ENCODE measurements at regions not wholly inside any gene's neighbourhood (a gene's known extent, or its start where the extent isn't known, plus 50 kb on each side); places are given as distances from the start of the nearest gene placed in this dataset.

DNA sequence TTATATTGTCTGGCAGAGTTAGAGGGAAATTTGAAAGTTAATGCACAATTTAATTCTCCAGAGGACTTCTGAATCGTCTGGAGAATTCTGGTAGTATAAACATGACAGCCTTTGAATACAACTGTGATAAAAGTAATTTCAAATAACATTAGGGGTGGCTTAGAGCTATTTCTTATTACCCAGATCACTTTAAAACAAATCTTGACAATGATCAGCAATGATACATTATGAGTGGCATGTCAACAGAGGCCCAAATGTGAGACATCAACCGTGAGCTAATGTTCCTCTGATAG, 259.1 kb downstream of the HACE1 start:
- Histone ChIP-seq H3K27ac (no peak overlapping the region), H3K36me3 (no peaks in the 10 kb centered on the region), H3K4me3 (no peak overlapping the region), H3K9me3 (no peaks in the 10 kb centered on the region), H3K4me1 (peaks cover 0 to 4% (median 0%) of the 10 kb centered on the region in 4 donors), H3K27me3 (no peaks in the 10 kb centered on the region)
- DNase-seq = no peak
- no peak for ATAC-seq
- intact Hi-C loops (cut with DNase I) = no loop called here
- TF ChIP-seq, protein P1, sequence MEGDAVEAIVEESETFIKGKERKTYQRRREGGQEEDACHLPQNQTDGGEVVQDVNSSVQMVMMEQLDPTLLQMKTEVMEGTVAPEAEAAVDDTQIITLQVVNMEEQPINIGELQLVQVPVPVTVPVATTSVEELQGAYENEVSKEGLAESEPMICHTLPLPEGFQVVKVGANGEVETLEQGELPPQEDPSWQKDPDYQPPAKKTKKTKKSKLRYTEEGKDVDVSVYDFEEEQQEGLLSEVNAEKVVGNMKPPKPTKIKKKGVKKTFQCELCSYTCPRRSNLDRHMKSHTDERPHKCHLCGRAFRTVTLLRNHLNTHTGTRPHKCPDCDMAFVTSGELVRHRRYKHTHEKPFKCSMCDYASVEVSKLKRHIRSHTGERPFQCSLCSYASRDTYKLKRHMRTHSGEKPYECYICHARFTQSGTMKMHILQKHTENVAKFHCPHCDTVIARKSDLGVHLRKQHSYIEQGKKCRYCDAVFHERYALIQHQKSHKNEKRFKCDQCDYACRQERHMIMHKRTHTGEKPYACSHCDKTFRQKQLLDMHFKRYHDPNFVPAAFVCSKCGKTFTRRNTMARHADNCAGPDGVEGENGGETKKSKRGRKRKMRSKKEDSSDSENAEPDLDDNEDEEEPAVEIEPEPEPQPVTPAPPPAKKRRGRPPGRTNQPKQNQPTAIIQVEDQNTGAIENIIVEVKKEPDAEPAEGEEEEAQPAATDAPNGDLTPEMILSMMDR (IDR thresholded peaks at IDR 0.05) = no peak
- TF ChIP-seq POLR2A (IDR thresholded peaks at IDR 0.05) = no peak
- WGBS (ENCODE audit: insufficient coverage, low coverage, low lambda C conversion rate, missing lambda C conversion rate) = 16% methylated on average over 2 of the region's 2 CpGs

DNA sequence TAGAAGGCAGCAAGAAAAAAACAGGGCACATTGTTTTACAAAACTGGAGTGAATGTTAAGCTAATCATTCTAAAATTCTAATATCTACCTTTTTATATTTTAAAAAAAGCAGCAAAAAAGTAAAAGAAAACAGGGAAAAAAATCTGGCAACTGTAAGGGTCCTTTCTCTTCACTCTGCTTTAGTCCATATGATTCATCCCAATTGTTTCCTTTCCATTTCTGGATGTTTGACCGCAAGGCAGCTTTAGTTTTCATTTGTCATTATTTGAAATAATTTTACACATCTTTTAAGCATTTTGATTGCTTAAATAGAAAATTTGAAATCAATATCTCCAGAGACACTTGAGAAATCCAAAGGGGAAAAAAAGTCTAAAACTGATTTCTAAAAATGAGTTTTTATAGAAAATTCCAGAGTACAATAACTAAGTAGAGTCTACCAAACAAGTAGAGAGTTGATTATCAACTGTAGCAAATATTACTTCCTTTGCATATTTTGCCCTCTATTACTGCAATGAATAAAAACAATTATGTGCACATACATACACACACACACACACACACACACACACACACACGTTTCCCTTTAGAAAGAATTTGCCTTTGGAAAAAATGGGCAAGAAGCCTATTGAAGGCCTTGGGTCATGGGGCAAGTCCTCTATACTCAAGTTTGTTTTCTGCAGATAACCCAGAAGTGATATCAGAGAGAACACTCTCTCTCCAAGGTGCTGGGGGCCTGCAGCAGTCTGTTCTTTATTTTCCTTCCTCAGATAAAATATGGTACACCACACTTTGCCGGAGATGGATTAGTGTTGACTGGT, 259.7 kb downstream of the HACE1 start:
- Histone ChIP-seq H3K4me3 (no peak overlapping the region), H3K4me1 (peaks cover 0 to 4% (median 0%) of the 10 kb centered on the region in 4 donors), H3K9me3 (no peaks in the 10 kb centered on the region), H3K36me3 (no peaks in the 10 kb centered on the region), H3K27me3 (no peaks in the 10 kb centered on the region), H3K27ac (no peak overlapping the region)
- DNase-seq = no peak
- intact Hi-C loops (cut with DNase I) = no loop called here
- no peak for ATAC-seq
- TF ChIP-seq, protein P1 (IDR thresholded peaks at IDR 0.05) = no peak
- no peak for TF ChIP-seq POLR2A (IDR thresholded peaks at IDR 0.05)
- WGBS (ENCODE audit: insufficient coverage, low coverage, low lambda C conversion rate, missing lambda C conversion rate) = 46% methylated on average over 3 of the region's 3 CpGs

DNA sequence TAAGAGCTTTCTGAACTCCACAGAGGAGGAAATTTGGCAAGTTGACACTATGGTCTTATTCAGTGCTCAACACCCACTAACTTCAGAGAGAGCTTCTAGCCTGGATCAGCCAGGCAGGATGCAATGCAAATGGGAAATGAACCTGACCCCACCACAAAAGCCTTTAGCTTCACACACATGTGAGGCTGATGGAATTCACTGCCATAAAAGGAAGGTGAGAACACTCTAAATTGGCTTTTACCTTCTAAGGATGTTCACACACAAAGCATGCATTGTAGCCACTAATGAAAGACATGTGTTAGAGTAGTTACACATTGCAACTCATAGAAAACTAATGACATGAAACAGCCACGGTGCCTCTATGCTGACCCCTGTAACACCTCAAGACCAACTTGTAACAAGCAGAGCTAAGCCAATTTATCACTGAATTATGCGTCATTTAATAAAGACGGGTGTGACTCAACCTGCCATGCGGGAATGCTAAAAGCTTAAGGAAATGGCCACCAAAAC, 262.1 kb downstream of the HACE1 start:
- WGBS (ENCODE audit: insufficient coverage, low coverage, low lambda C conversion rate, missing lambda C conversion rate) = 63% methylated on average over 4 of the region's 4 CpGs
- DNase-seq (no peak), ATAC-seq (no peak)
- no peak overlapping the region for H3K4me3 ChIP-seq
- no peaks in the 10 kb centered on the region for H3K36me3 ChIP-seq
- H3K27me3 ChIP-seq = no peaks in the 10 kb centered on the region
- intact Hi-C loops (cut with DNase I) = no loop called here
- TF ChIP-seq, protein P1 (IDR thresholded peaks at IDR 0.05) = no peak
- peaks cover 0 to 4% (median 0%) of the 10 kb centered on the region in 4 donors for H3K4me1 ChIP-seq
- no peaks in the 10 kb centered on the region for H3K9me3 ChIP-seq
- H3K27ac ChIP-seq = no peak overlapping the region

- DNase-seq = no peak
- Histone ChIP-seq H3K9me3 (no peaks in the 10 kb centered on the region), H3K27ac (no peak overlapping the region), H3K4me3 (no peak overlapping the region), H3K36me3 (no peaks in the 10 kb centered on the region), H3K4me1 (peaks cover 0 to under 1% (median 0%) of the 10 kb centered on the region in 4 donors), H3K27me3 (no peaks in the 10 kb centered on the region)
- 0% methylated on average over 1 of the region's 1 CpG for WGBS (ENCODE audit: insufficient coverage, low coverage, low lambda C conversion rate, missing lambda C conversion rate)
- ATAC-seq = no peak
- TF ChIP-seq POLR2A (IDR thresholded peaks at IDR 0.05) = no peak
- TF ChIP-seq, protein P1 (IDR thresholded peaks at IDR 0.05) = no peak
- intact Hi-C loops (cut with DNase I) = no loop called here
Measured at GRCh38 chr6:104596091-104596490, 263.6 kb downstream of the HACE1 start.
